NT2/D1 (cell line): ENCODE measurements at regions not wholly inside any gene's neighbourhood (a gene's known extent, or its start where the extent isn't known, plus 50 kb on each side); places are given as distances from the start of the nearest gene placed in this dataset.

Experiments
- DNase-seq: peaks from one replicate; pipeline ENCODE4 v3.0.0-alpha.2; 2011; ENCODE audit warnings: low read depth, low spot score
- H3K27me3 ChIP-seq: 2 replicates; pipeline ENCODE4 v1.6.0; 2011; ENCODE audit warnings: mild to moderate bottlenecking; ENCODE audit not compliant: insufficient read length, insufficient read depth
- H3K36me3 ChIP-seq: 2 replicates; pipeline ENCODE4 v1.6.1; 2011; ENCODE audit warnings: mild to moderate bottlenecking, low read length, mixed read lengths; ENCODE audit not compliant: insufficient read depth, insufficient read length
- H3K4me1 ChIP-seq: 2 replicates; pipeline ENCODE4 v1.5.1; 2011; ENCODE audit not compliant: insufficient read depth, insufficient read length
- H3K4me3 ChIP-seq: 2 replicates; pipeline ENCODE4 v1.5.1; 2011; ENCODE audit warnings: low read depth; ENCODE audit not compliant: insufficient read length
- H3K9ac ChIP-seq: 2 replicates; pipeline ENCODE4 v1.6.0; 2011; ENCODE audit warnings: low read depth; ENCODE audit not compliant: insufficient read length
- H3K9me3 ChIP-seq: 2 replicates; pipeline ENCODE4 v1.5.1; 2011; ENCODE audit warnings: mild to moderate bottlenecking, low read length; ENCODE audit not compliant: insufficient read depth
- SUZ12 ChIP-seq: IDR thresholded peaks from 2 replicates; pipeline ENCODE4 v1.6.1; 2011; ENCODE audit not compliant: insufficient read length, insufficient read depth; ENCODE audit errors: extremely low read depth
- YY1 ChIP-seq: IDR thresholded peaks from 2 replicates; pipeline ENCODE4 v1.6.1; 2011; ENCODE audit not compliant: insufficient read length, insufficient read depth
- ZNF274 ChIP-seq: IDR thresholded peaks from 2 replicates; pipeline ENCODE4 v1.6.1; 2011; ENCODE audit warnings: mild to moderate bottlenecking, low read depth, low read length

DNA sequence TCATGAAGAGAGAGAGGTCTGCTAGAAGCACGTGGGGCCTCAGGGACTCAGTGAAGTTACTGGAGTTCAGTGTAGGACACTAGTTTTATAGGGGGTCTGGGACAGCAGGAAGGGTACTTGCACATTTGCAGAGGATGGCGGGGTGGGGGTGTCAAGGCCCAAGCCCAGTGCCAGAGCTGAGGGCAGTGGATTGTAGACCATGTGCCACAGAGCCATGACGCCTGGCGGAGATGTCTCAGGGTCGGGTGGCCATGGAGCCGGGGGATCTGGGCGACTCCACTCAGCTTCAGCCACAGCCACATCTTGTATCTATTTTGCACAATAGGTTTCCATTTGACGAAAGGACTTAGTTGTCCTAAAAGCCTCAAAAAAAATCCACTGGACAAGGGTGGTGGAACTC, 50.4 kb upstream of the RGMA start:
- no peak for DNase-seq
- H3K4me1 ChIP-seq, result peaks cover 7% of the 10 kb centered on the region
- no peaks in the 10 kb centered on the region for H3K36me3 ChIP-seq
- H3K27me3 ChIP-seq, result peaks cover 74% of the 10 kb centered on the region
- no peak overlapping the region for H3K4me3 ChIP-seq
- no peak overlapping the region for H3K9ac ChIP-seq
- TF ChIP-seq ZNF274, result no peak
- no peak for TF ChIP-seq SUZ12
- no peaks in the 10 kb centered on the region for H3K9me3 ChIP-seq

GRCh38 chr15:93138681-93139250, 49.8 kb upstream of the RGMA start:
- TF ChIP-seq ZNF274 (no peak), SUZ12 (no peak), YY1 (no peak)
- no peak for DNase-seq
- Histone ChIP-seq H3K36me3 (no peaks in the 10 kb centered on the region), H3K4me1 (peaks cover 7% of the 10 kb centered on the region), H3K9ac (no peak overlapping the region), H3K9me3 (no peaks in the 10 kb centered on the region), H3K4me3 (no peak overlapping the region), H3K27me3 (peaks cover 78% of the 10 kb centered on the region)
